ENCODE measurements at regions not wholly inside any gene's neighbourhood (a gene's known extent, or its start where the extent isn't known, plus 50 kb on each side); places are given as distances from the start of the nearest gene placed in this dataset.
"Not testable (repeated sequence)": the region's sequence is repeated elsewhere in the genome, so short reads cannot be mapped to it uniquely, and the experiment has no call there.

DNA sequence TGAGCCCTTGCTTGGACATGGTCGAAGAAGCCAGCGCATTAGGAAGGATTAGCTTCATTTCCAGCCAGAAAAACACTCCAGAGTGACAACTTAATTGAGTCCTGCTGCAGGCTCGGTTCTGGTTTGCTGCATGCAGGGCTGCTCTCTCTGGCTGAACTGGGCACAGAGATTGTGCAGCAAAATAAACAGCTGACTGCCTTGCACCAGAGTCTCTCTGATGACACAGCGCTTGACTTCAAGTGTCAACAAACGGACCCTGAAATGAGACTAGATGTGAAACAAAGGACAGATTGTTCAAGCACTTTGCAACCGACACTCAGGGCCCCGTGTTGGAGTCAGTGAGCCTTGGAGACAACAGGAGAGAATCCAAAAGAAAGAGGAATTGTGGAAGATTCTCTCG, 197.3 kb upstream of the LRRC61 start:
- H3K27me3 ChIP-seq (replicated peaks in 1 of 4; ENCODE audit: control insufficient read depth in 3 of 4, extremely low read depth in 1 of 4, insufficient read depth in 3 of 4, low read length in 3 of 4); H3K9me3 ChIP-seq (ENCODE audit: insufficient read depth in 2 of 2, low read depth in 1 of 2, low read length in 1 of 2); H2AK5ac ChIP-seq (ENCODE audit: low read depth, low read length); H3K4me2 ChIP-seq (ENCODE audit: insufficient read depth in 1 of 2, low read depth in 2 of 2, low read length in 2 of 2); H3K79me2 ChIP-seq (ENCODE audit: control insufficient read depth in 1 of 2, insufficient read depth in 2 of 2, low read length in 2 of 2); H3K23me2 ChIP-seq (ENCODE audit: low read depth, low read length); H3K4me3 ChIP-seq (ENCODE audit: extremely low read depth in 1 of 4, insufficient read depth in 2 of 4, low read depth in 3 of 4, low read length in 4 of 4); H4K20me1 ChIP-seq (replicated peaks in 1 of 2; ENCODE audit: control insufficient read depth in 1 of 2, insufficient read depth in 2 of 2, low read length in 2 of 2); H3K4me1 ChIP-seq (replicated peaks in 1 of 4; ENCODE audit: control insufficient read depth in 3 of 4, insufficient read depth in 4 of 4, low read length in 3 of 4); H3K79me1 ChIP-seq (ENCODE audit: low read depth, low read length); H2BK20ac ChIP-seq (ENCODE audit: low read length); H3K18ac ChIP-seq (ENCODE audit: extremely low read depth, low read length); CTCF ChIA-PET (ENCODE audit: partially characterized antibody); H3K9ac ChIP-seq (replicated peaks in 1 of 4; ENCODE audit: extremely low read depth in 1 of 4, low read depth in 3 of 4, low read length in 3 of 4); H2BK5ac ChIP-seq (ENCODE audit: low read depth, low read length); H3K14ac ChIP-seq (ENCODE audit: insufficient read length); H3K4ac ChIP-seq (replicated peaks; ENCODE audit: insufficient read length, low read depth, low read length); H3K27ac ChIP-seq (ENCODE audit: low read depth, low read length); H2AFZ ChIP-seq (ENCODE audit: low read length); H2BK12ac ChIP-seq (ENCODE audit: low read depth, low read length); H4K5ac ChIP-seq (ENCODE audit: insufficient read length, low read depth, low read length); H2BK15ac ChIP-seq (ENCODE audit: low read length); DNase-seq (ENCODE audit: low read depth in 1 of 2, low spot score in 2 of 2); POLR2A ChIA-PET (ENCODE audit: partially characterized antibody); FAIRE-seq; H4K91ac ChIP-seq (replicated peaks; ENCODE audit: insufficient read length, low read length); H3K23ac ChIP-seq (ENCODE audit: insufficient read length); H3K36me3 ChIP-seq (ENCODE audit: control insufficient read depth in 2 of 4, insufficient read depth in 4 of 4, low read length in 3 of 4); H2BK120ac ChIP-seq (replicated peaks; ENCODE audit: low read depth, low read length); H3K56ac ChIP-seq (replicated peaks; ENCODE audit: insufficient read length, low read depth, low read length); H4K8ac ChIP-seq (ENCODE audit: extremely low read depth, insufficient read depth, low read length): not testable (repeated sequence)
- WGBS, 2 experiments (ENCODE audit: extremely low coverage in 1 of 2, insufficient coverage in 1 of 2, insufficient read length in 1 of 2, insufficient replicate concordance in 2 of 2, low coverage in 1 of 2, low lambda C conversion rate in 2 of 2, missing lambda C conversion rate in 1 of 2): 91% methylated on average over 7 of the region's 8 CpGs; no CpG with 5 or more reads in 1 of the 2 experiments

DNA sequence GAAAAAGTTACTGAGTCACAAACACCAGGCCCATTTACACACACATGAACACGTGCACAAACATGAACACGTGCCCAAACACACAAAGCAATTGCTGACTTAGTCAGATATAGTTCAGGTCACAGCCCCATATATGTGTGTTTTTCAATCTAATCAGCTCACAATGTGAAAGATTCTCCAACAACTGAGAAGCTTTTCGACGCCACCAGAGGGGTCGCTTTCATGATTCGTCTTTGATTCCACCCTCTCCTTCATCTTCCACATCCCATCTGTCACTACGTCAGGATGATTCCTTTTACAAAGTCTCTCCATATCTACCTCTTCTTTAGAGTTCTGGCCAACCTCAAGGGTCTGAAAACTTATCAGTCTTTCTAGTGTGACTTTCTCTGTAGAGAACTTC, 188.7 kb upstream of the LRRC61 start:
- H2BK120ac ChIP-seq (replicated peaks; ENCODE audit: low read depth, low read length); H3K36me3 ChIP-seq (ENCODE audit: control insufficient read depth in 2 of 4, insufficient read depth in 4 of 4, low read length in 3 of 4); H3K27me3 ChIP-seq (replicated peaks in 1 of 4; ENCODE audit: control insufficient read depth in 3 of 4, extremely low read depth in 1 of 4, insufficient read depth in 3 of 4, low read length in 3 of 4); H3K4me3 ChIP-seq (ENCODE audit: extremely low read depth in 1 of 4, insufficient read depth in 2 of 4, low read depth in 3 of 4, low read length in 4 of 4); H3K23me2 ChIP-seq (ENCODE audit: low read depth, low read length); H3K56ac ChIP-seq (replicated peaks; ENCODE audit: insufficient read length, low read depth, low read length); CTCF ChIA-PET (ENCODE audit: partially characterized antibody); FAIRE-seq; H3K9ac ChIP-seq (replicated peaks in 1 of 4; ENCODE audit: extremely low read depth in 1 of 4, low read depth in 3 of 4, low read length in 3 of 4); H4K5ac ChIP-seq (ENCODE audit: insufficient read length, low read depth, low read length); H3K23ac ChIP-seq (ENCODE audit: insufficient read length); H4K20me1 ChIP-seq (replicated peaks in 1 of 2; ENCODE audit: control insufficient read depth in 1 of 2, insufficient read depth in 2 of 2, low read length in 2 of 2); H3K79me1 ChIP-seq (ENCODE audit: low read depth, low read length); H3K4me1 ChIP-seq (replicated peaks in 1 of 4; ENCODE audit: control insufficient read depth in 3 of 4, insufficient read depth in 4 of 4, low read length in 3 of 4); H2AK5ac ChIP-seq (ENCODE audit: low read depth, low read length); H3K79me2 ChIP-seq (ENCODE audit: control insufficient read depth in 1 of 2, insufficient read depth in 2 of 2, low read length in 2 of 2); H2BK5ac ChIP-seq (ENCODE audit: low read depth, low read length); H4K8ac ChIP-seq (ENCODE audit: extremely low read depth, insufficient read depth, low read length); H2AFZ ChIP-seq (ENCODE audit: low read length); POLR2A ChIA-PET (ENCODE audit: partially characterized antibody); H2BK20ac ChIP-seq (ENCODE audit: low read length); H2BK12ac ChIP-seq (ENCODE audit: low read depth, low read length); H3K4me2 ChIP-seq (ENCODE audit: insufficient read depth in 1 of 2, low read depth in 2 of 2, low read length in 2 of 2); H3K14ac ChIP-seq (ENCODE audit: insufficient read length); H3K9me3 ChIP-seq (ENCODE audit: insufficient read depth in 2 of 2, low read depth in 1 of 2, low read length in 1 of 2); H2BK15ac ChIP-seq (ENCODE audit: low read length); H3K27ac ChIP-seq (ENCODE audit: low read depth, low read length); H3K4ac ChIP-seq (replicated peaks; ENCODE audit: insufficient read length, low read depth, low read length); DNase-seq (ENCODE audit: low read depth in 1 of 2, low spot score in 2 of 2); H4K91ac ChIP-seq (replicated peaks; ENCODE audit: insufficient read length, low read length); H3K18ac ChIP-seq (ENCODE audit: extremely low read depth, low read length): not testable (repeated sequence)
- 89% methylated on average over 7 of the region's 7 CpGs; no CpG with 5 or more reads in 1 of the 2 experiments for WGBS, 2 experiments (ENCODE audit: extremely low coverage in 1 of 2, insufficient coverage in 1 of 2, insufficient read length in 1 of 2, insufficient replicate concordance in 2 of 2, low coverage in 1 of 2, low lambda C conversion rate in 2 of 2, missing lambda C conversion rate in 1 of 2)
